ENCODE measurements at regions not wholly inside any gene's neighbourhood (a gene's known extent, or its start where the extent isn't known, plus 50 kb on each side); places are given as distances from the start of the nearest gene placed in this dataset.

DNA sequence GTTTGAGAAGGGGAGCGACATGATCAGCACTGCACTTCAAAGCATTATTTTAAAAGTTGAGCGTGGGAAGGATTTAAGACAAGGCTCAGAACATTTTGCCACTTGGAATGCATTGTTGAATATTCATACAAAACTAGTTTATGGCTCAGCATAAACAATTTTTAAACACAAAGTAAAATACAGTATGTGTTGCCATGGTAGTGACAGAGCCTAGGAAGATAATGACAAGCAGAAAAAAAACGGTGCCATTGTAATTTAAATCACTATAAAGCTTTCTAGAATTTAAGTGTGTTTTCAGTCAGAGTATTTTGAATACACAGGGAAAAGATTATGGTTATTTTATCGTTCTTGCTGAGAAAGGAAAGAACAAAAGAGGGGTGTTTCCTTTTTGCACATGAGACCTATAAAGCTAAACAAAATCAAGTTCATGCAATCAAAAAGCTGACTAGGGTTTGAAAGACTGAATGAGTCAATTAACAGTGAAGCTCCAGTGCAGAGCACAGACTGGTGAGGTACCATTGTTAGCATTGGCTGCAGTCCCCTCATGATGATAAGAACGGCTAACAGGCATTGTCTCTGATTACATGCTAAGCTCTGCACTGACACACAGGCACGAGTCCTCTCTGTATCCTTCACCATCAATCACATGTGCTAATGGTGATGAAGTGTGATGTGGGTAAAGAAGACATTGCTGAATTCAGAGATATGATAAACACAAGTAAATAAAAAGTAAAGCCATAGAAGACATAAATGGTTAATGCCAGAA lies 181.9 kb upstream of the VSTM2A start:
- Histone ChIP-seq H3K9me3 (ENCODE audit: low read length) (no peaks in the 10 kb centered on the region), H3F3A (ENCODE audit: low read length, unreplicated experiment) (no peaks in the 10 kb centered on the region), H3K79me2 (ENCODE audit: low read length) (no peaks in the 10 kb centered on the region), H3K4me2 (ENCODE audit: low read length) (no peak overlapping the region), H3K27ac (ENCODE audit: low read length) (no peak overlapping the region), H4K20me1 (ENCODE audit: low read length) (no peaks in the 10 kb centered on the region), H3K27me3 (ENCODE audit: low read length) (no peaks in the 10 kb centered on the region), H3K9ac (ENCODE audit: low read length) (no peak overlapping the region), H2AFZ (ENCODE audit: low read length) (no peak overlapping the region), H3K9me2 (replicated peaks; ENCODE audit: low read length) (no peaks in the 10 kb centered on the region), H3K36me3 (ENCODE audit: low read depth, low read length) (no peaks in the 10 kb centered on the region), H3K4me3 (ENCODE audit: low read length) (no peak overlapping the region), H3K4me1 (ENCODE audit: insufficient read depth, low read length) (no peaks in the 10 kb centered on the region)
- BruUV-seq (replicated peaks), result no TSS peak
- ChIA-PET CTCF (no interaction called here), POLR2A (ENCODE audit: unreplicated experiment) (no interaction called here)
- TF ChIP-seq EZH2 (IDR thresholded peaks at IDR 0.05; ENCODE audit: low read length, unreplicated experiment) (no peak), EZH2phosphoT487 (IDR thresholded peaks at IDR 0.05; ENCODE audit: borderline replicate concordance, low read length) (no peak)
- TF ChIP-seq, protein P1, sequence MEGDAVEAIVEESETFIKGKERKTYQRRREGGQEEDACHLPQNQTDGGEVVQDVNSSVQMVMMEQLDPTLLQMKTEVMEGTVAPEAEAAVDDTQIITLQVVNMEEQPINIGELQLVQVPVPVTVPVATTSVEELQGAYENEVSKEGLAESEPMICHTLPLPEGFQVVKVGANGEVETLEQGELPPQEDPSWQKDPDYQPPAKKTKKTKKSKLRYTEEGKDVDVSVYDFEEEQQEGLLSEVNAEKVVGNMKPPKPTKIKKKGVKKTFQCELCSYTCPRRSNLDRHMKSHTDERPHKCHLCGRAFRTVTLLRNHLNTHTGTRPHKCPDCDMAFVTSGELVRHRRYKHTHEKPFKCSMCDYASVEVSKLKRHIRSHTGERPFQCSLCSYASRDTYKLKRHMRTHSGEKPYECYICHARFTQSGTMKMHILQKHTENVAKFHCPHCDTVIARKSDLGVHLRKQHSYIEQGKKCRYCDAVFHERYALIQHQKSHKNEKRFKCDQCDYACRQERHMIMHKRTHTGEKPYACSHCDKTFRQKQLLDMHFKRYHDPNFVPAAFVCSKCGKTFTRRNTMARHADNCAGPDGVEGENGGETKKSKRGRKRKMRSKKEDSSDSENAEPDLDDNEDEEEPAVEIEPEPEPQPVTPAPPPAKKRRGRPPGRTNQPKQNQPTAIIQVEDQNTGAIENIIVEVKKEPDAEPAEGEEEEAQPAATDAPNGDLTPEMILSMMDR (conservative IDR thresholded peaks at IDR 0.05; ENCODE audit: low read depth, low read length), result no peak
- DNase-seq, result no peak
- intact Hi-C loops (cut with micrococcal nuclease), result no loop called here
- ATAC-seq, result no peak

DNA sequence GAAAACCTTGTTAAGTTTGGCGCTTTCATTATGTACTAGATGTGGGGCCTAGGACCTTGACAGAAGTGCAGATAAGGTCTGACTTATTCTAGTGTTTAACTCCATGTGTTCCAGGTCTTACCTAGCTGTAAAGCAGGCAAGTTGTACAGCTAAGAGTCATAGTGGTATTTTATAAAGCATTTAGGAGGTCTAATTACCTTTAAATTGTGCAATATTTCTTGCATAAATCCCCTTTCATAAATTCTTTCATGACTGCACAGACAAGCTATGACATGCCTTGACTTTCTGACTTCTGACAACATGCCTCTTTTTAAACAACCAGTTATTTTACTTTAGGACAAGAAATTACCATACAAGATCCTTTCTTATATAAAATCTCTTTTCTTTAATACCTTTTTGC lies 151.6 kb upstream of the VSTM2A start:
- Histone ChIP-seq H3K27me3 (ENCODE audit: low read length) (no peaks in the 10 kb centered on the region), H4K20me1 (ENCODE audit: low read length) (no peaks in the 10 kb centered on the region), H3F3A (ENCODE audit: low read length, unreplicated experiment) (no peaks in the 10 kb centered on the region), H3K36me3 (ENCODE audit: low read depth, low read length) (no peaks in the 10 kb centered on the region), H3K9ac (ENCODE audit: low read length) (no peak overlapping the region), H3K9me3 (ENCODE audit: low read length) (no peaks in the 10 kb centered on the region), H3K4me1 (ENCODE audit: insufficient read depth, low read length) (no peaks in the 10 kb centered on the region), H3K4me2 (ENCODE audit: low read length) (no peak overlapping the region), H2AFZ (ENCODE audit: low read length) (no peak overlapping the region), H3K4me3 (ENCODE audit: low read length) (no peak overlapping the region), H3K79me2 (ENCODE audit: low read length) (no peaks in the 10 kb centered on the region), H3K9me2 (replicated peaks; ENCODE audit: low read length) (no peaks in the 10 kb centered on the region), H3K27ac (ENCODE audit: low read length) (no peak overlapping the region)
- ChIA-PET CTCF (no interaction called here), POLR2A (ENCODE audit: unreplicated experiment) (interaction anchor here (0.6 kb wide), 1 partner anchor 25 kb away, joined by 4 read pairs; no protein-coding TSS in a partner anchor)
- BruUV-seq (replicated peaks), result no TSS peak
- ATAC-seq (no peak), DNase-seq (no peak)
- TF ChIP-seq EZH2phosphoT487 (IDR thresholded peaks at IDR 0.05; ENCODE audit: borderline replicate concordance, low read length) (no peak), EZH2 (IDR thresholded peaks at IDR 0.05; ENCODE audit: low read length, unreplicated experiment) (no peak)
- TF ChIP-seq, protein P1 (conservative IDR thresholded peaks at IDR 0.05; ENCODE audit: low read depth, low read length), result no peak
- intact Hi-C loops (cut with micrococcal nuclease), result no loop called here

DNA sequence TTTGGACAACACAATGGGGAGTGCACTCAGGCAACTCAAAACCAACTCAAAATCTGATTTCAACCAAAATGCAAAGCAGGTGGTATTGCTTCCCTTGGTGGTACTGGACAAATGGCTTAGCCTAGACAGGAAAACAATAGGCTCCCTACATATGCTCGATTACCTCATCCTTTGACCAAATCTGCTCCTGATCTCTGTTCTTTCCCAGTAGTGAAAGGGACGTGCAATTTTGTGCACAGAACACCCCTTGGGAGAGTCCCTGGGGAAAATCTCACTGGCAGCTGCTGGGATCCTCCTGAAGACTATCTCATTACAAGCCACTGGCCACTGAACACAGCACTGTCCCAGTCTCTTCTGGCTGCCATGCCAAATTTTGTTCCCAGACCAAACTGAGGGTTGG lies 149.2 kb upstream of the VSTM2A start:
- H3K79me2 ChIP-seq (ENCODE audit: low read length), result no peaks in the 10 kb centered on the region
- H3K9me3 ChIP-seq (ENCODE audit: low read length), result no peaks in the 10 kb centered on the region
- no peaks in the 10 kb centered on the region for H3K4me1 ChIP-seq (ENCODE audit: insufficient read depth, low read length)
- TF ChIP-seq EZH2 (IDR thresholded peaks at IDR 0.05; ENCODE audit: low read length, unreplicated experiment), result no peak
- TF ChIP-seq EZH2phosphoT487 (IDR thresholded peaks at IDR 0.05; ENCODE audit: borderline replicate concordance, low read length), result no peak
- no peak overlapping the region for H3K4me2 ChIP-seq (ENCODE audit: low read length)
- no peaks in the 10 kb centered on the region for H3K27me3 ChIP-seq (ENCODE audit: low read length)
- H3K9ac ChIP-seq (ENCODE audit: low read length), result no peak overlapping the region
- no peaks in the 10 kb centered on the region for H3K9me2 ChIP-seq (replicated peaks; ENCODE audit: low read length)
- H4K20me1 ChIP-seq (ENCODE audit: low read length), result no peaks in the 10 kb centered on the region
- H3K36me3 ChIP-seq (ENCODE audit: low read depth, low read length), result no peaks in the 10 kb centered on the region
- H3K4me3 ChIP-seq (ENCODE audit: low read length), result no peak overlapping the region
- no peak overlapping the region for H3K27ac ChIP-seq (ENCODE audit: low read length)
- H2AFZ ChIP-seq (ENCODE audit: low read length), result no peak overlapping the region
- no TSS peak for BruUV-seq (replicated peaks)
- intact Hi-C loops (cut with micrococcal nuclease), result no loop called here
- ChIA-PET POLR2A (ENCODE audit: unreplicated experiment) (interaction anchor here (0.6 kb wide), 1 partner anchor 10 kb away, joined by 4 read pairs; no protein-coding TSS in a partner anchor), CTCF (no interaction called here)
- ATAC-seq, result no peak
- H3F3A ChIP-seq (ENCODE audit: low read length, unreplicated experiment), result no peaks in the 10 kb centered on the region
- DNase-seq, result no peak
